GM21737 (cell line): ENCODE measurements at regions not wholly inside any gene's neighbourhood (a gene's known extent, or its start where the extent isn't known, plus 50 kb on each side); places are given as distances from the start of the nearest gene placed in this dataset.
"Not testable (repeated sequence)": the region's sequence is repeated elsewhere in the genome, so short reads cannot be mapped to it uniquely, and the experiment has no call there.

Source experiments
- ATAC-seq: cut with Tn5 transposase; IDR thresholded peaks from one replicate; pipeline ENCODE4 v1.9.1; 2021; ENCODE audit warnings: mild to moderate bottlenecking, moderate library complexity; ENCODE audit not compliant: unreplicated experiment

DNA sequence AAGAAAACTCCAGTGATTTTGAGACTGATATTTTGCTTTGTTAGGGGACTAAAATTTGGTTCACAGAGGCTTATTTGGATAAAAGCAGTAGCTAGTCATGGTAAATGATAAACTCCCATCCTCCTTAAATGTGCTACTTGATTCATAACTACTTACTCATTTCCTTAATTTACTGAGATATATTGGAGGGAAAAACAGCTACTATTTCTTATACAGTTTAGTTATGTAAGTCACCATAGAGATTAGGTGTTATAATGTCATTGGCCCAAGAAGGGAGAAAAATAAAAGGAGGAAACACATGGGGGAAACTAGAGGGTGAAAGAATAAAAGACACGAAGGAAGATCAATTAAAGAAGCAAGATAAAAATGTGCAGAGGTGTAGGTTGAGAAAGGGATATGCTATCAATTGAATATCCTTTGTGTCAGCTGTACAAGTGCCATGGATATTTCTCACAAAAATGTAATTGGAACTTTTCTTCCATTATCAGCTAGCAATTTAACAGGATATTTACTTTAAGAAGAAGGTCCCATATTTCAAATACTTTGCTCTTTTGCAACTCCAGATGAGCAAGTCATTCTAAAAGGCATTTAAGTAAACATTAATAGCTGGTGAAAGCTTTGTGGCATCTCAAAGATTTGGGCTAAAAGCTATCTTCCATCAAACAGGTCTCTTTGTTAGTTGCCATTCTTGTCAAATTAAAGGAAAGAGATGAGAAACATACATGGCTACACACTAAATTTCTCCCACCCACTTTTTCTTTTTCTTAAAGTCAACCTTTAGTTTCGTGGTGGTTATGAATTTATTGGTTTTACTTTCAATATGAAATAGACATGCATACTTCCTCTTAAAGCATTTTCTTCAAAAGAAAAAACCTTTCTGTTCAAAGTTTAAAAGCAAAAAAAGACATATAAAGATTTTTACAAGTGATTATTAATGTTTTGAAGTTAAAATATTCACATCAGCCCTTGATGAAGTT is 439.5 kb downstream of the CCER1 start:
- ATAC-seq, result peak; percentile 97

DNA sequence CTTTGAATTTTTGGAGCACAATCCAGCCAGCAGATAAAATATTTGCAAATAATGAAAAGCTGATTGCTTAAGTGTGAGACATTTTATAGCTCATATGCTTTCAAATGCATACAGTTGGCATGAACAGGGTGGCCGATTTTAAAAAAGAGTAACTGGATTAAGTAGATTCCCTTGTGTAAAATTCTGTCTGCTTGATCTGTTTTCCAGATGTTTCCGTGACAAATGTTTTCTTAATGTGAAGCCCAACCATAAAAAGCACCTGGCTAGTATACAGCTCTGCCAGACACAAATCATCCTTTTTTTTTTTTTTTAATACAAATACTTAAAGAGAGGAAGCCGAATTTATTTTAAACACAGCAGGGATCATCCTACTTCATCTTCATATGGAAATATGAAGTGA is 440.7 kb downstream of the CCER1 start:
- ATAC-seq, result no peak

- no peak for ATAC-seq
Measured at GRCh38 chr12:90512518-90512917, 442.5 kb downstream of the CCER1 start.

DNA sequence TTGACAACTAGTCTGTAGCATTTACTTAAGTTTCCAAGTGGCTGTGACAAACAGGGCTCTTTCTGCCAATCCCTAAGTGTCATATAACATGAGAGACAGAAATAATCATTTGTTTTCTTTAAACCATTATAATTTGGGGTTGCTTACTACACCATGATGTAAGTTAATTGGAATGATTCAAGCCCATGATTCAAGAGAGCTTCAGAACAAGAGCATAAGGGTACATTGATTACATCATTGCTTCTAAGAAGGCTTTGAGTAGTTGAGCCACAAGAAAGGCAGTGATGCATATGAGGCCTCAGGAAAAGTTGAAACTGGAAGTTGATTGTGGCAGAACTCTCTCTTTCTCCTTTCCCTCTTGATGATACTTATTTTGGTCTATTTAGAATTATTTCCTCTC is 444.0 kb downstream of the CCER1 start:
- ATAC-seq, result no peak

- ATAC-seq, result no peak
Measured at GRCh38 chr12:90504806-90505205, 450.2 kb downstream of the CCER1 start.

DNA sequence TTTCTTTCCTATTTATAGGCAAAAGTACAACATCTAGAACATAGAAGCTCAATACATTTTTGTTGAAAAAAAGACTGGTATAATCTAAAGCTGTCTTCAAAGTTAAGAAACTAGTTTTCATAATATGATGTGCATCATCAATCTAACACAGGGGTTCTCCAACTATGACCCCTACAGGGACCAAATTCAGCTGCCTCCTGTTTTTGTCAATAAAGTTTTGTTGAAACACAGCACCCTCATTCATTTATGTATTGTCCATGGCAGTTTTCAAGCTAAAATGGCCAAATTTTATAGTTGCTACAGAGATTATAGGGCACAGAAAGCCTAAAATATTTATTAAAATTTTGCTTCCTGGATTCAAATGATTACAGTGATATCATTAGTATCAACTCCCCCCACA is 452.9 kb downstream of the CCER1 start:
- no peak for ATAC-seq

DNA sequence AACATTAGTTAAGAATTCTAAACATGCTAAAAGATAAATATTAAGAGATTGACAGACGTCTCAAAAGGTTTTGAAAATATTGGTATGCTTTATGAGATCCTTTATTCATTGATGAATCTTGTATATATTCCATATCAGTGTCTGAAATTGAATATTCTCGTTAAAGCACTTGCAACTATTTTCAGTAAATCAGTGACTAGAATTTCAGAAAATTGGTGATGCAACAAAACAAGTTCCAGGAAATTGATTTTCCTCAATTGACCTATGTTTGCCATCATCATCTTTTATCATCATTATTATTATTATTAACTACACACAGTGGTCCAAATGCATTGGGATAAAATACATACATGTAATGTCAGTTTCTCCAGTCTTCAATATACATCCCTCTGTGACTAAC is 453.6 kb downstream of the CCER1 start:
- ATAC-seq, result no peak

GRCh38 chr12:90499795-90500194 is 455.2 kb downstream of the CCER1 start:
- no peak for ATAC-seq

GRCh38 chr12:90497923-90498545 is 456.9 kb downstream of the CCER1 start:
- no peak for ATAC-seq

- ATAC-seq, result no peak
Measured at GRCh38 chr12:90490355-90490754, 464.6 kb downstream of the CCER1 start.

GRCh38 chr12:90489141-90489540 is 465.8 kb downstream of the CCER1 start:
- ATAC-seq, result no peak

GRCh38 chr12:90485560-90485959 is 469.4 kb downstream of the CCER1 start:
- ATAC-seq, result no peak

- ATAC-seq, result no peak
Measured at GRCh38 chr12:90484094-90484493, 470.9 kb downstream of the CCER1 start.

GRCh38 chr12:90481748-90482147 is 473.2 kb downstream of the CCER1 start:
- no peak for ATAC-seq

DNA sequence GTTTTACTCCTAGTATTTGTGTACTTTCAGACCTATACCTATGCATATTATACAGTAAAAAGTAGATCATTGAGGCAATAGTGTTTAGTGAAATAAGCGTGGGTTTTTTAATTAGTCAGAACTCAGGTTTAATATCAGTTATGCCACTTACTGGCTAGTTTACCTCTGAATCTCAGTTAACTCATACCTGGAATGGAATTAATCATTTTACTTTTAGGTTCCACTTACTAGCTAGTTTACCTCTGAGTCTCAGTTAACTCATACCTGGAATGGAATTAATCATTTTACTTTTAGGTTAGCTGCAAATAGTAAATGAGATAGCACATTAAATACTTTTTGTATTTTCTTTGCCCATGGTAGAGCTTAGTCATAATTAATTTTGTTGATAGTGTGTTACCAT is 475.7 kb downstream of the CCER1 start:
- ATAC-seq, result no peak

- no peak for ATAC-seq
Measured at GRCh38 chr12:90473831-90474230, 481.1 kb downstream of the CCER1 start.

- no peak for ATAC-seq
Measured at GRCh38 chr12:90460681-90461080, 494.3 kb downstream of the CCER1 start.

GRCh38 chr12:90456248-90456647 is 498.7 kb downstream of the CCER1 start:
- no peak for ATAC-seq

DNA sequence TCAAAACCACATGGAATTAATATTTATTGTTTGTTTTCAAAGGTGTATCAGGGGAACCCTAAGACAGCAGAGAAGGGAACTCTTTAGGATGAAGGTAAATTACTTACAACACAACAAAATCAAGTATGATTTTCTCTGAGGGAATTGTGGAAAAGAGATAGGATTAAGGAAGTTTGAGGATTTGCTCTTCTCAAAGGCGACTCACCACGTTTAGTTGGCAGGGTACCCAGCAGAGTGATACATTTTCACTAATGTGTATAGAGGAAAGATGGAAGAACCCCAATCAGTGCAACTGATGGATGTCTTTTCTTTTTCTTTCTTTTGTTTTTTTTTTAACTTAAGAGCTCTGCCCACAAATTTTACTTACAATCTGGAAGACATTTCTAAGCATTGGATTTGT is 499.2 kb downstream of the CCER1 start:
- ATAC-seq, result no peak

DNA sequence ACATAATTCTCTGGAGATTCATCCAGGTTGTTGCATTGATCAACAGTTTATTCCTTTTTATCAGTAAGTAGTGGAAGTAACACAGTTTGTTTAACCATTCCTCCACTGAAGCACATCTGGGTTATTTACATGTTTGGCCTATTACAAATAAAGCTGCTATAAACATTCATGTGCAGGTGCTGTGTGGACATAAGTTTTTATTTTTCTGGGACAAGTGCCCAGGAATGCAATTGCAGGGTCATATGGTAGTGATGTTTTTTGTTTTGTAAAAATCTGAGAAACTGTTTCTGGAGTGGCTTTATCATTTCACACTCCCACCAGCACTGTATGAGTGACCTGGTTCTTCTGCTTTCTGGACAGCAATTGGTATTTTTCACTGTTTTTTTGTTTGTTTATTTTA is 505.4 kb downstream of the CCER1 start:
- no peak for ATAC-seq

GRCh38 chr12:90443466-90443865 is 511.5 kb downstream of the CCER1 start:
- ATAC-seq, result not testable (repeated sequence)

DNA sequence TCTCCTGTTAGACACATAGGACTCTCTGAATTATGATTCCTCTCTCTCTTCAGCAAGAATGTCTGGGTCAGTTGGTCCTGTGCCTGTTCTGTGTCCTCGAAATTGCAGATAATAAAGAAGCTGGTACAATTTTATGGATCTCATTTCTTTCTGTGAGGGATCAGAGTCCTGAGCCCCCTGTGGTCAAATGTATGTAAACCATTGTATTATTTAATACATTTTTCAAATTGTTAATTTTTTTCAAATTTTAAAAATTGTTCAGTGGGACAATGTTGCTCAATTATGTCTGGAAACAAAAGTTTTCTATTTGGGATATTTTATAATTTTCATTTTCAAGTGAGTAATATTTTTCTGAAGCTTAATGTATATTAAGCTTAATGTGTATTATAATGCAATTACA is 513.5 kb downstream of the CCER1 start:
- no peak for ATAC-seq
